Ovary (tissue), 3 donors: ENCODE measurements at regions not wholly inside any gene's neighbourhood (a gene's known extent, or its start where the extent isn't known, plus 50 kb on each side); places are given as distances from the start of the nearest gene placed in this dataset.

Experiments
- POLR2A ChIP-seq: fragments of 450-650 bp; IDR thresholded peaks from one replicate; pipeline ENCODE4 v1.6.1; 2017; ENCODE audit warnings: antibody characterized with exemption, mild to moderate bottlenecking, moderate library complexity
- TF ChIP-seq, protein P1 (sequence below), 3 donors: fragments of 450-650 bp in 2 of 3; fragments of 200-600 bp in 1 of 3; IDR thresholded peaks; one replicate each; pipeline versions ENCODE4 v1.5.1 to v1.8.0; 2016 to 2022; ENCODE audit warnings: antibody characterized with exemption in 3 of 3, mild to moderate bottlenecking in 1 of 3
- donor health status: DM: no; HTN: no; CAD: no.

- TF ChIP-seq POLR2A: no peak
- TF ChIP-seq, protein P1, sequence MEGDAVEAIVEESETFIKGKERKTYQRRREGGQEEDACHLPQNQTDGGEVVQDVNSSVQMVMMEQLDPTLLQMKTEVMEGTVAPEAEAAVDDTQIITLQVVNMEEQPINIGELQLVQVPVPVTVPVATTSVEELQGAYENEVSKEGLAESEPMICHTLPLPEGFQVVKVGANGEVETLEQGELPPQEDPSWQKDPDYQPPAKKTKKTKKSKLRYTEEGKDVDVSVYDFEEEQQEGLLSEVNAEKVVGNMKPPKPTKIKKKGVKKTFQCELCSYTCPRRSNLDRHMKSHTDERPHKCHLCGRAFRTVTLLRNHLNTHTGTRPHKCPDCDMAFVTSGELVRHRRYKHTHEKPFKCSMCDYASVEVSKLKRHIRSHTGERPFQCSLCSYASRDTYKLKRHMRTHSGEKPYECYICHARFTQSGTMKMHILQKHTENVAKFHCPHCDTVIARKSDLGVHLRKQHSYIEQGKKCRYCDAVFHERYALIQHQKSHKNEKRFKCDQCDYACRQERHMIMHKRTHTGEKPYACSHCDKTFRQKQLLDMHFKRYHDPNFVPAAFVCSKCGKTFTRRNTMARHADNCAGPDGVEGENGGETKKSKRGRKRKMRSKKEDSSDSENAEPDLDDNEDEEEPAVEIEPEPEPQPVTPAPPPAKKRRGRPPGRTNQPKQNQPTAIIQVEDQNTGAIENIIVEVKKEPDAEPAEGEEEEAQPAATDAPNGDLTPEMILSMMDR (IDR thresholded peaks at IDR 0.05): no peak
These were observed 901.2 kb downstream of the KCNMA1 start for GRCh38 chr10:76736392-76736791.
